Upper lobe of right lung (tissue), 1 donor: ENCODE measurements at regions not wholly inside any gene's neighbourhood (a gene's known extent, or its start where the extent isn't known, plus 50 kb on each side); places are given as distances from the start of the nearest gene placed in this dataset.

ENCODE experiments used
- ATAC-seq: fragments of 200-7000 bp; cut with Tn5 transposase; one replicate; pipeline ENCODE4 v1.9.1; 2020; ENCODE audit warnings: mild to moderate bottlenecking, moderate library complexity
- DNase-seq: peaks from one replicate; pipeline ENCODE4 v3.0.0-alpha.2; 2020
- H3K27ac ChIP-seq: fragments of 200-600 bp; one replicate; pipeline ENCODE4 v1.8.0; 2022
- H3K27me3 ChIP-seq: fragments of 200-600 bp; one replicate; pipeline ENCODE4 v1.8.0; 2022; ENCODE audit warnings: mild to moderate bottlenecking
- H3K36me3 ChIP-seq: fragments of 200-600 bp; one replicate; pipeline ENCODE4 v1.8.0; 2022
- H3K4me1 ChIP-seq: fragments of 200-600 bp; one replicate; pipeline ENCODE4 v1.8.0; 2022
- H3K4me3 ChIP-seq: fragments of 200-600 bp; one replicate; pipeline ENCODE4 v1.8.0; 2022; ENCODE audit warnings: mild to moderate bottlenecking
- H3K9me3 ChIP-seq: fragments of 200-600 bp; one replicate; pipeline ENCODE4 v1.8.0; 2022
- CTCF ChIP-seq: fragments of 200-600 bp; IDR thresholded peaks from one replicate; pipeline ENCODE4 v1.8.0; 2022; ENCODE audit warnings: antibody characterized with exemption
- intact Hi-C: fragments of 100-400 bp; cut with DNase I; formaldehyde crosslinking; loops from one replicate; pipeline ENCODE4 v1.11.0; 2022
- donor health status: DM: no; HTN: yes; CAD: no; lungs with severe emphysema.

GRCh38 chr4:128573781-128574508 lies 235.6 kb upstream of the JADE1 start:
- intact Hi-C loops: loop anchor here (10.0 kb wide), 1 partner anchor 231 kb away; the partner anchor contains the start of gene JADE1
- peak; percentile 83 for ATAC-seq

GRCh38 chr4:128572778-128573241 lies 236.7 kb upstream of the JADE1 start:
- Histone ChIP-seq H3K27ac (peak overlapping the region; percentile 31), H3K4me3 (no peak overlapping the region)
- intact Hi-C loops: loop anchor here (10.0 kb wide), 1 partner anchor 232 kb away; the partner anchor contains the start of gene JADE1

More at GRCh38 chr4:128573781-128574508, 235.6 kb upstream of the JADE1 start:
- no peak for DNase-seq
- no peak for TF ChIP-seq CTCF
- H3K4me1 ChIP-seq: peaks cover 23% of the 10 kb centered on the region
- H3K9me3 ChIP-seq: no peaks in the 10 kb centered on the region
- no peak overlapping the region for H3K4me3 ChIP-seq
- H3K27ac ChIP-seq: peak overlapping the region; percentile 48
- no peaks in the 10 kb centered on the region for H3K36me3 ChIP-seq
- H3K27me3 ChIP-seq: no peaks in the 10 kb centered on the region

GRCh38 chr4:128571747-128572146 lies 237.8 kb upstream of the JADE1 start:
- intact Hi-C loops: loop anchor here (10.0 kb wide), 1 partner anchor 233 kb away; the partner anchor contains the start of gene JADE1
- no peak for TF ChIP-seq CTCF
- Histone ChIP-seq H3K4me3 (no peak overlapping the region), H3K4me1 (peaks cover 23% of the 10 kb centered on the region), H3K9me3 (no peaks in the 10 kb centered on the region), H3K36me3 (no peaks in the 10 kb centered on the region), H3K27ac (peak overlapping the region; percentile 45), H3K27me3 (no peaks in the 10 kb centered on the region)
- peak; percentile 46 for ATAC-seq
- no peak for DNase-seq

More at GRCh38 chr4:128572778-128573241, 236.7 kb upstream of the JADE1 start:
- no peak for ATAC-seq
- Histone ChIP-seq H3K36me3 (no peaks in the 10 kb centered on the region), H3K27me3 (no peaks in the 10 kb centered on the region), H3K4me1 (peaks cover 23% of the 10 kb centered on the region), H3K9me3 (no peaks in the 10 kb centered on the region)
- no peak for TF ChIP-seq CTCF
- no peak for DNase-seq

- DNase-seq: no peak
- intact Hi-C loops: loop anchor here (10.0 kb wide), 1 partner anchor 234 kb away; the partner anchor contains the start of gene JADE1
These were observed 239.0 kb upstream of the JADE1 start for GRCh38 chr4:128570387-128570975.

GRCh38 chr4:128566693-128567092 lies 242.8 kb upstream of the JADE1 start:
- H3K27me3 ChIP-seq: no peaks in the 10 kb centered on the region
- DNase-seq (no peak), ATAC-seq (no peak)
- H3K4me1 ChIP-seq: peaks cover 6% of the 10 kb centered on the region
- H3K4me3 ChIP-seq: no peak overlapping the region
- intact Hi-C loops: loop anchor here (10.0 kb wide), 1 partner anchor 112 kb away; no protein-coding TSS in a partner anchor
- no peaks in the 10 kb centered on the region for H3K36me3 ChIP-seq
- no peaks in the 10 kb centered on the region for H3K9me3 ChIP-seq
- TF ChIP-seq CTCF: no peak
- H3K27ac ChIP-seq: no peak overlapping the region

More at GRCh38 chr4:128570387-128570975, 239.0 kb upstream of the JADE1 start:
- peaks cover 23% of the 10 kb centered on the region for H3K4me1 ChIP-seq
- H3K4me3 ChIP-seq: no peak overlapping the region
- no peaks in the 10 kb centered on the region for H3K27me3 ChIP-seq
- no peaks in the 10 kb centered on the region for H3K36me3 ChIP-seq
- TF ChIP-seq CTCF: no peak
- peak; percentile 69 for ATAC-seq
- no peaks in the 10 kb centered on the region for H3K9me3 ChIP-seq
- H3K27ac ChIP-seq: no peak overlapping the region
